Breast epithelium (tissue), 4 donors: ENCODE measurements at regions not wholly inside any gene's neighbourhood (a gene's known extent, or its start where the extent isn't known, plus 50 kb on each side); places are given as distances from the start of the nearest gene placed in this dataset.
"Not testable (repeated sequence)": the region's sequence is repeated elsewhere in the genome, so short reads cannot be mapped to it uniquely, and the experiment has no call there.

ENCODE experiments used
- DNase-seq, 2 donors: peaks; one replicate each; pipeline ENCODE4 v3.0.0-alpha.2; 2019; ENCODE audit warnings: low spot score in 2 of 2
- H3K27ac ChIP-seq, 2 donors: fragments of 200-600 bp; sonication (generic) in 1 of 2; one replicate each; pipeline ENCODE4 v1.5.1; 2016 to 2019; ENCODE audit warnings: mild to moderate bottlenecking in 1 of 2
- H3K27me3 ChIP-seq, 2 donors: fragments of 200-600 bp; sonication (generic) in 1 of 2; one replicate each; pipeline versions ENCODE4 v1.5.1 to v1.6.0; 2017 to 2019; ENCODE audit warnings: control low read depth in 1 of 2, mild to moderate bottlenecking in 1 of 2
- H3K36me3 ChIP-seq: fragments of 200-600 bp; one replicate; pipeline ENCODE4 v1.5.1; 2019
- H3K4me1 ChIP-seq, 2 donors: fragments of 200-600 bp; sonication (generic); one replicate each; pipeline ENCODE4 v1.5.1; 2016 to 2019; ENCODE audit warnings: control low read depth in 1 of 2
- H3K4me3 ChIP-seq, 3 donors: fragments of 200-600 bp; sonication (generic); 1 replicate in 2 of 3; 2 replicates in 1 of 3; pipeline ENCODE4 v1.5.1; 2016 to 2019; ENCODE audit warnings: mild to moderate bottlenecking in 3 of 3, moderate library complexity in 2 of 3
- H3K9me3 ChIP-seq, 2 donors: fragments of 200-600 bp; sonication (generic) in 1 of 2; one replicate each; pipeline ENCODE4 v1.5.1; 2016 to 2019; ENCODE audit warnings: control low read depth in 1 of 2
- CTCF ChIP-seq, 3 donors: fragments of 450-650 bp; IDR thresholded peaks; one replicate each; pipeline ENCODE4 v1.5.1; 2016 to 2017; ENCODE audit warnings: antibody characterized with exemption in 3 of 3, mild to moderate bottlenecking in 3 of 3, moderate library complexity in 3 of 3
- POLR2A ChIP-seq: fragments of 450-650 bp; IDR thresholded peaks from one replicate; pipeline ENCODE4 v1.6.1; 2016; ENCODE audit warnings: antibody characterized with exemption, mild to moderate bottlenecking, moderate library complexity
- POLR2AphosphoS5 ChIP-seq, 3 donors: sonication (generic); formaldehyde crosslinking; IDR thresholded peaks; one replicate each; pipeline ENCODE4 v1.6.1; 2017; ENCODE audit warnings: antibody characterized with exemption in 3 of 3
- intact Hi-C: fragments of 100-400 bp; cut with DNase I; formaldehyde crosslinking; loops from one replicate; pipeline ENCODE4 v1.15.1; 2023; ENCODE audit warnings: low total_unique reads

- no peaks in the 10 kb centered on the region for H3K4me1 ChIP-seq
- DNase-seq: no peak
- no peak overlapping the region for H3K4me3 ChIP-seq
- no peaks in the 10 kb centered on the region for H3K9me3 ChIP-seq
- H3K36me3 ChIP-seq: no peaks in the 10 kb centered on the region
- H3K27me3 ChIP-seq: no peaks in the 10 kb centered on the region
- no peak for TF ChIP-seq CTCF (IDR thresholded peaks at IDR 0.05)
- TF ChIP-seq POLR2A: no peak
- TF ChIP-seq POLR2AphosphoS5 (IDR thresholded peaks at IDR 0.05): no peak
- H3K27ac ChIP-seq: peak overlapping the region; percentile 68 to 72
- intact Hi-C loops: no loop called here
These were observed 67.1 kb upstream of the DCN start for GRCh38 chr12:91249518-91250272.

- H3K4me3 ChIP-seq: no peak overlapping the region
- H3K27me3 ChIP-seq: no peaks in the 10 kb centered on the region
- no peaks in the 10 kb centered on the region for H3K36me3 ChIP-seq
- no peaks in the 10 kb centered on the region for H3K4me1 ChIP-seq
- no peak for DNase-seq
- TF ChIP-seq CTCF (IDR thresholded peaks at IDR 0.05) (no peak), POLR2AphosphoS5 (IDR thresholded peaks at IDR 0.05) (no peak), POLR2A (no peak)
- intact Hi-C loops: no loop called here
- peak overlapping the region in 1 of 2 donors; percentile 40 for H3K27ac ChIP-seq
- H3K9me3 ChIP-seq: no peaks in the 10 kb centered on the region
These were observed 66.4 kb upstream of the DCN start for GRCh38 chr12:91249054-91249453.

- H3K27me3 ChIP-seq, intact Hi-C loops, DNase-seq, H3K9me3 ChIP-seq, H3K36me3 ChIP-seq, H3K4me1 ChIP-seq, H3K4me3 ChIP-seq: not testable (repeated sequence)
- H3K27ac ChIP-seq: peak overlapping the region in 1 of 2 donors; percentile 64
These were observed 60.6 kb upstream of the DCN start for GRCh38 chr12:91243177-91243576.

GRCh38 chr12:91241756-91242155, 59.1 kb upstream of the DCN start:
- TF ChIP-seq POLR2AphosphoS5 (IDR thresholded peaks at IDR 0.05) (no peak), CTCF (IDR thresholded peaks at IDR 0.05) (no peak), POLR2A (no peak)
- no peak overlapping the region for H3K4me3 ChIP-seq
- H3K4me1 ChIP-seq: no peaks in the 10 kb centered on the region
- no peak for DNase-seq
- no peak overlapping the region for H3K27ac ChIP-seq
- no peaks in the 10 kb centered on the region for H3K36me3 ChIP-seq
- intact Hi-C loops: no loop called here
- H3K27me3 ChIP-seq: no peaks in the 10 kb centered on the region
- H3K9me3 ChIP-seq: no peaks in the 10 kb centered on the region

- no peaks in the 10 kb centered on the region for H3K4me1 ChIP-seq
- no peak for DNase-seq
- peak overlapping the region; percentile 13 to 46 for H3K27ac ChIP-seq
These were observed 57.9 kb upstream of the DCN start for GRCh38 chr12:91240386-91241095.

More at GRCh38 chr12:91240386-91241095, 57.9 kb upstream of the DCN start:
- no peaks in the 10 kb centered on the region for H3K9me3 ChIP-seq
- intact Hi-C loops: no loop called here
- no peaks in the 10 kb centered on the region for H3K27me3 ChIP-seq
- H3K36me3 ChIP-seq: no peaks in the 10 kb centered on the region
- no peak overlapping the region for H3K4me3 ChIP-seq
- TF ChIP-seq POLR2AphosphoS5 (IDR thresholded peaks at IDR 0.05) (no peak), CTCF (IDR thresholded peaks at IDR 0.05) (no peak), POLR2A (no peak)
